Cardiac fibroblast (primary cell): ENCODE measurements at regions not wholly inside any gene's neighbourhood (a gene's known extent, or its start where the extent isn't known, plus 50 kb on each side); places are given as distances from the start of the nearest gene placed in this dataset.

Experiments used
- DNase-seq, 2 donors: peaks; one replicate each; pipeline versions ENCODE4 v3.0.0 to v3.0.0-alpha.2; 2010; ENCODE audit warnings: low read depth in 2 of 2
- H3K4me3 ChIP-seq, 2 donors: replicated peaks in 1 of 2; 1 replicate in 1 of 2; 2 replicates in 1 of 2; pipeline ENCODE4 v1.5.1; 2011; ENCODE audit warnings: low read depth in 2 of 2, low read length in 2 of 2, mild to moderate bottlenecking in 2 of 2, moderate library complexity in 1 of 2
- TF ChIP-seq, protein P1 (sequence below): IDR thresholded peaks from one replicate; pipeline ENCODE4 v1.5.1; 2011; ENCODE audit warnings: low read depth, mild to moderate bottlenecking, low read length, inconsistent platforms

- H3K4me3 ChIP-seq: no peak overlapping the region
- DNase-seq: peak; percentile 65 to 73
- TF ChIP-seq, protein P1, sequence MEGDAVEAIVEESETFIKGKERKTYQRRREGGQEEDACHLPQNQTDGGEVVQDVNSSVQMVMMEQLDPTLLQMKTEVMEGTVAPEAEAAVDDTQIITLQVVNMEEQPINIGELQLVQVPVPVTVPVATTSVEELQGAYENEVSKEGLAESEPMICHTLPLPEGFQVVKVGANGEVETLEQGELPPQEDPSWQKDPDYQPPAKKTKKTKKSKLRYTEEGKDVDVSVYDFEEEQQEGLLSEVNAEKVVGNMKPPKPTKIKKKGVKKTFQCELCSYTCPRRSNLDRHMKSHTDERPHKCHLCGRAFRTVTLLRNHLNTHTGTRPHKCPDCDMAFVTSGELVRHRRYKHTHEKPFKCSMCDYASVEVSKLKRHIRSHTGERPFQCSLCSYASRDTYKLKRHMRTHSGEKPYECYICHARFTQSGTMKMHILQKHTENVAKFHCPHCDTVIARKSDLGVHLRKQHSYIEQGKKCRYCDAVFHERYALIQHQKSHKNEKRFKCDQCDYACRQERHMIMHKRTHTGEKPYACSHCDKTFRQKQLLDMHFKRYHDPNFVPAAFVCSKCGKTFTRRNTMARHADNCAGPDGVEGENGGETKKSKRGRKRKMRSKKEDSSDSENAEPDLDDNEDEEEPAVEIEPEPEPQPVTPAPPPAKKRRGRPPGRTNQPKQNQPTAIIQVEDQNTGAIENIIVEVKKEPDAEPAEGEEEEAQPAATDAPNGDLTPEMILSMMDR: peak; percentile 98
These were observed 289.2 kb downstream of the TNS1 start for GRCh38 chr2:217713395-217714286.

DNA sequence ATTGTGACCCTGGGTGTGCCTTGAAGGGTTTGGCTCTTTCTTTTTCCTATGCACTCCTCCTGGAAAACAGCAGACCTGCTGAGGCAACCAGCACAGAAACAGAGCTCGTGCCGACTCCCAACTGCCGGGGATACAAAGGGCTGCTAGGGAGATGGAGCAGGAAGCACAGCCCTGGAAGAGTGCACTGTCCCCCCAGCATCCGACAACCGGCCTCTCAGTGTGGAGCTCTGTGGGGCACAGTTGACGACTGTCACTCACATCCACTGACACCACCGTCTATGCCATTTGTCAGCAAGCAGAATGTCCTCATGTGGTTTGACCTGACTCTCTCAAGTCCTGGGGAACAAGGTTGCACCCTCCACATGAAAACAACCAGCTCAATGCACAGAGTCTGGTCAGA lies 290.4 kb downstream of the TNS1 start:
- TF ChIP-seq, protein P1: no peak
- no peak for DNase-seq

GRCh38 chr2:217711188-217711587 lies 291.6 kb downstream of the TNS1 start:
- peak; percentile 8 to 31 for DNase-seq
- TF ChIP-seq, protein P1: no peak
- H3K4me3 ChIP-seq: no peak overlapping the region

More for the DNA sequence above, 290.4 kb downstream of the TNS1 start:
- no peak overlapping the region for H3K4me3 ChIP-seq

DNA sequence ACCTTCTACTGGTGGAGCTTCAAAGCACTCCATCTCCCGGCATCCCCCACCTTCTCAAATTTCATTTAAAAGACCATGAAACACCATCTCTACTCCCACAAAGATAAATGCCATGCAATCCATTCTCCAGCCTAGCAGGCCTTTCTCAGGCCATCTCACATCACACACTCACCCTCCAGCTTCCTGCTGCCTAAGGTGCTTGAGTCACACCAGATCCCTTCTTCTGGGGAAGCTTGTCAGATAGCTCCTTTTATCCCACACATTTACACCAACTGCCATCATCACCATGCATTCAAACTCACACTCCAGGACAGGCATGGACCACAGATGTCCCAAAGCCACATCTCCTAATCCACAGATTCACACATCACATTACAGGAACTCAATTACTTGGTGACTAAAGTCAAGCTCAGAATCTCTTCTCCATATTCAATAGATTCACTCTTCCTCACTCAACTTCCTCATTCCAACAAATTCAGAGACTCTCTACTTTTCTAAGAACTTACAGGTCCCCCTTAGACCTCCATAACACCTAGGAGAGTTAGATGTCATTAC lies 292.5 kb downstream of the TNS1 start:
- no peak overlapping the region for H3K4me3 ChIP-seq
- TF ChIP-seq, protein P1: no peak
- DNase-seq: peak in 1 of 2 donors; percentile 21

GRCh38 chr2:217709478-217710210 lies 293.2 kb downstream of the TNS1 start:
- TF ChIP-seq, protein P1: no peak
- H3K4me3 ChIP-seq: no peak overlapping the region
- no peak for DNase-seq

- peak; percentile 31 to 38 for DNase-seq
- H3K4me3 ChIP-seq: no peak overlapping the region
- TF ChIP-seq, protein P1: no peak
These were observed 295.6 kb downstream of the TNS1 start for GRCh38 chr2:217707131-217707611.
